GM21526 (cell line): ENCODE measurements at regions not wholly inside any gene's neighbourhood (a gene's known extent, or its start where the extent isn't known, plus 50 kb on each side); places are given as distances from the start of the nearest gene placed in this dataset.

ENCODE experiments used
- ATAC-seq: cut with Tn5 transposase; IDR thresholded peaks from one replicate; pipeline ENCODE4 v1.9.1; 2021; ENCODE audit warnings: moderate library complexity; ENCODE audit not compliant: unreplicated experiment, low FRiP score

- ATAC-seq = no peak
Observed at GRCh38 chr2:15871239-15871783, 69.0 kb upstream of the MYCN start.

- ATAC-seq = no peak
Observed at GRCh38 chr2:15872854-15873253, 67.5 kb upstream of the MYCN start.

GRCh38 chr2:15874321-15874720 is 66.0 kb upstream of the MYCN start:
- ATAC-seq = no peak

DNA sequence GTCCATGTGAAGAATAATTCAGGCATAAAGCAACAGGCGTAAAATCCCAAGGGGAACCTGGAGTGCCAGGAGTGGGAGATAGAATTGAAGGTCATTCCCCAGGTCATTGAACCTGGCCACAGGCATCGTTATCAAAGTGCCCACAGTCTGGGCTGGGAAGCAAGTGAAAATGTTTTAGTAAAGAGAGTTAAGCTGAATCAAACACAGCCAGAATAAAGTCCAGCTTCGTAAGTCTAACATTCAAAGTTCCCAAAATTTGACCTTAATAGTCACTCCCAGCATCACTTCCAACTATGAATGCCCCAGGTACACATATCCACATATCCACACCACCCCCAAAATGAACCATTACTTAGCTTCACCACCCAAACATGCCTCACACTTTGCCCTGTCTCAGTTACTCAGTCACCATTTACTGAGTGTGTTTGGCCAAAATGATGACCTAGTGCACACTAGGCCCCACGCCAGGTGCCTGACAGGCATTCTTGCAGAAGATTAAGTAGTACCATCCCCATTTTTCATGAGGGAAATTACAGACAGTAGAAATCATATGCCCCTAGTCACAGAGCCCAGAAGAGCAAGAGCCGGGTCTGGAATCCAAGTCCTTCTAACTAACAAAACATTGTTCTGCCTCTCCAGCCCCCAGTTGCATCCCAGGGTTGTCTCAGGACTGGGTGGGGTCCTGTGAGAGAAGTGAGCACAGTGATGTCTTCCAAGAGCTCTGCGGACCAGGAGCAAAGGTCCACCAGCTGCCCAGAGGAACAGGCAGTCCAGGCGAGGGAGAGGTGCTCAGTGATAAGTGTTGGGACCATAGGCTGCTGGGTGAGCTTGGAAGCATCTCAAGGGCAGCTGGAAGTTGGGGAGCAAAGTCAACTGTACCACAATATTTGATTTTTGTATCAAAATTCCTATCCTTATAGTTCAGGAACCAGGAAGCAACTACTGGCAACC is 65.2 kb upstream of the MYCN start:
- no peak for ATAC-seq

DNA sequence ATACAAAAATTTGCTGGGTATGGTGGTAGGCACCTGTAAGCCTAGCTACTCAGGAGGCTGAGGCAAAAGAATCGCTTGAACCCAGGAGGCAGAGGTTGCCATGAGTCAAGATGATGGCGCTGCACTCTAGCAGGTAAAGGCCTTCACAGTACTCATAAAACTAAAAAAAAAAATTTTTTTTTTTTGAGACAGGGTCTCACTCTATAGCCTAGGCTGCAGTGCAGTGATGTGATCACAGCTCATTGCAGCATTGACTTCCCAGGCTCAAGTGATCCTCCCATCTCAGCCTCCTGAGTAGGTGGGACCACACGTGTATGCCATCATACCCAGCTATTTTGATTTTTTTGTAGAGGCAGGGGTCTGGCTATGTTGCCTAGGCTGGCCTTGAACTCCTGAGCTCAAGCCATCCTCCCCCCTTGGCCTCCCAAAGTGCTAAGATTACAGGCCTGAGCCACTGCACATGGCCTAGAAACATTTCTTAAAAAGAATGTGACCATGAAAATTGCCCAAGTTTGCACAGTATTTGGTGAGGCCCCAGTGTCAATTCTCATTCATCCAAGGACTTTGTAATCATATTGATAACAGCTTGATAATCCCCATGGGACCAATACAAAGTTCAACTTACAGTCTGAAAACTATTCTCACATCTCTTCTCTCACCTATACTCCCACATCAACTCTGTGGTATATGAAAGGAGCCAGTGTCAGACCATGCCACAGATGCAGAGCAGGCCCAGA is 64.2 kb upstream of the MYCN start:
- no peak for ATAC-seq

DNA sequence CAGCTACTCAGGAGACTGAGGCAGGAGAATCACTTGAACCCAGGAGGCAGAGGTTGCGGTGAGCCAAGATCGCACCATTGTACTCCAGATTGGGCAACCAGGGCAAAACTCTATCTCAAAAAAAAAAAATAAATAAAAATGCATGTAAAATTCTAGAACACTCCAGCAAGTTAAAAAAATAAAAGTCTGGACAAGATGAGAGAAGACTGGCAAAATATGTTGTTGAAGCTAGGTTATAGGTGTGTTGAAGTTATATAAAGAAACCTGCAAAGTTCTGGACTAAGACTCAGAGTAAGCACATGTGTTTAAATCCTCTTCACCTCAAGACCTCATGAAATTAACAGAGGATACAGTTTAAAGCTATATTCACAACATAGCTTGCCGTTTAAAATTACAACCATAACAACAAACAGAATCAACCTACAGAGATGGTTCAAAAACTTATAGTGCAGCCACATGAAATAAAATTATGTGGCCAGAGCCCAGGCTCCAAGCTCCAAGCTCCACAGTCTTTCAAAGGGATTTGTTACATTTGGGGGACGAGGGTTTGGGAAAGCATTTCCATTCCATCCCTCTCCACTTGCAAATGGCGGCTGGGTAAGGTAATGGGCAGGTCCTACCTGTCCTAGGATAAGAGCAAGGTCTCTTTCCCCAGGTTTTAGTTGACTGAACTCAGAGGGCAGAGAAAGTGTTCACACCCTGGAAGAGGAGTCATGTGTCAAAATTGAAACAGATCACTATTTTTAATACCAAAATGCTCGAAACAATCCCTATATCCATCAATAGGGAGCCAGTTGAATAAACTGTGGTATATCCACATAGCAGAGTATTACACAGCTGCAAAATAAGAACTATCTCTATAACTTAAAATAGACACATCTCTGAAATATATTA is 59.9 kb upstream of the MYCN start:
- no peak for ATAC-seq

- no peak for ATAC-seq
Observed at GRCh38 chr2:15881120-15881433, 59.3 kb upstream of the MYCN start.

GRCh38 chr2:15881676-15882075 is 58.7 kb upstream of the MYCN start:
- ATAC-seq = no peak

DNA sequence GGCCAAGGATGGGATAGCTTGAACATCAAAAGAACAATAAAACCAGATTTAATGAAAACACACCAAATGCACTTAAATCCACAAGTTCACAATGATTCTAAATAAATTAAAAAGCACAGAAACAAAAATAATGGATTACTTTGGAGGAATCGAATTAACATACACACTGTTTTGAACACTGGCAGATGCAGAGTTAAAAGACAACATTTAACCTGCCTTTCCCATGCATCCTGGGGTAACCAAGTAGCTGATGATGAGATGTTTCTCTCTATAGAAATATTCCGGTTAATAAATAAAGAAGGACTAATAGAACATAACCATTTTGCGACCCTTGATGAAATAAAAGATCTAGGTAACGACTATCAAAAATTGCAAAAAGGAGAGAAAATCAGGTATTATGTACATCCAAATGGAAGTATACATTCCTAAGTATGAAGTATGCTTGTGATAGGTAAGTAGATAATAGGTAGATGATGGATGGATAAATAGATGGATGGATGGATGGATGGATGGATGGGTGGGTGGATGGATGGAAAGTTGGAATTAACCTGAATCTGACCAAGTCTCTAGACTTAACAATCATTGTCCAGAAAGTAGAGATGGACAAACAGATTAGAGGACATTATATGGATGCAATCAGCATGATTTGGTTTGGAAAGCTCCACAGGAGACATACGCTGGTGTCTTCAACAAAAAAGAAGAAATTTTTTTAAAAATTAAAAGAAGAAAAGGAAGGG is 57.4 kb upstream of the MYCN start:
- no peak for ATAC-seq

DNA sequence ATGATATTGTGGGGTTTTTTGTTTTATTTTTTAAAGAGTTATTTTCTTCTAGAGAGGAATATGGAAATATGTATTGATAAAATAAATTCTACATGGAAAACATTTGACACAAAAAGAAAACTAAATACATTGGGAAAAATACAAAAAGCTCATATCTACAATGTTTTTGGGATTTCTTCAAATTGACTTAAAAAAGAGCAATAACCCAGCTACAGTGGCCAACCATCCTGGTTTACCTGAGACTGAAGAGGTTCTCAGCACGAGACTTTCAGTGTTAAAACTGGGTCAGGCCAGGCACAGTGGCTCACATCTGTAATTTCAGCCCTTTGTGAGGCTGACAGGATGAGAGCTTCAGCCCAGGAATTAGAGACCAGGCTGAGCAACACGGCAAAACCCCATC is 56.7 kb upstream of the MYCN start:
- ATAC-seq = no peak

GRCh38 chr2:15884790-15885189 is 55.6 kb upstream of the MYCN start:
- ATAC-seq = no peak

DNA sequence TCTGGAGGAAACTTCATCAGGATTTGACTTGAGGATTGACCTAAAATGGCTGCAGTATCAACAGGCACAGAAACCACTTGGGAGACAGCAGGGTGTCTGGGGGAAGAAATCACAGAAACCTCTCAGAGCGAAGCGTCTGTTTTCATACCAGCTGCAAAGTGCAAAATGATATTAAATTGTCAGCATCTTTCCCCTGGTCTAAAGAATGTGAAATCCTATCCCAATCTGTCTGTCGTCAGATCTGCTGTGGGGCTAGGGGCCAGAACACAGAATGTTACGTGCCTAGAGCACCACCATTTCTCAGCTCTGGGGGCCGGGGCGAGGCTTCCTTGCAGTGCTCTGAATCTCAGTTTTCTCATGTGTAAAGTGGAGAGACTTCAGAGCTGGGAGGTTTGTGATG is 54.1 kb upstream of the MYCN start:
- no peak for ATAC-seq

DNA sequence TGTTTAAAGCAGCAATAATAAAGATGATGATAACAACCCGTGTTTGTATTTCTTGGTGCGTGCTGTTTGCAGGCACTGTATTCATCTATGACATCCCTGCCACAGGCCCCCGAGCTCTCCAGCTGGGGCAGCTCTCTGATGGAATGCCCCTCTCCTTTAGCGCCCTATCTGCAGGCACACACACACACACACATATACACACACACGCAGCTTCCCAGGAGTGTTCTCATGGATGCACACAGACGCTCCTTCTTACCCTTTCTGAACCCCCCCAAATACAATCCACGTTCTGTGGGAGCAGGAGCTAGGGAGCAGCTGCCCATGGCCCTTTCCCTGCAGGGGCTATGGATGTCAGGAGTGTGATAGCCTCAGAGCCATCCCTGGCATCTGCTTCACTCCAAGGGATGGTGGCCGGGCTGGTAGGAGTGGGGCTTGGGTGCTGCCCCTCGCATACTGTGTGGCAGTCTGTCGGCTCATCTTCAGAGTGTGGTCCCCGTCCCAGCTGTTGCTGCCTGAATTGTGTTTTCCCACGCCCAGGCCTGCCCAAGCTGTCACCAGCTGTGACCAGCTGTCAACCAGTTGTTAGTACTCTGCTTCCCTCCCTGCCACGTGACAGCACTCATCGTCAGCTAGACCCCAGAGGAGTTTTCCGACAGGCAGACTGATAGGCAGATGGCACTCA is 50.8 kb upstream of the MYCN start:
- ATAC-seq = no peak

- no peak for ATAC-seq
Observed at GRCh38 chr2:15890124-15890754, 50.1 kb upstream of the MYCN start.
